Hepatocyte (in vitro differentiated cells): ENCODE measurements at regions not wholly inside any gene's neighbourhood (a gene's known extent, or its start where the extent isn't known, plus 50 kb on each side); places are given as distances from the start of the nearest gene placed in this dataset.

ENCODE experiments used
- DNase-seq: peaks from one replicate; pipeline ENCODE4 v3.0.0-alpha.2; 2016; ENCODE audit warnings: low spot score
- H2AFZ ChIP-seq: fragments of 200-600 bp; sonication (generic); 2 replicates; pipeline ENCODE4 v1.6.0; 2016; ENCODE audit warnings: antibody characterized with exemption, mild to moderate bottlenecking
- H3K27ac ChIP-seq: fragments of 200-600 bp; sonication (generic); 2 replicates; pipeline ENCODE4 v1.5.1; 2016; ENCODE audit warnings: mild to moderate bottlenecking
- H3K27me3 ChIP-seq: fragments of 200-600 bp; sonication (generic); 2 replicates; pipeline ENCODE4 v1.6.1; 2016
- H3K36me3 ChIP-seq: fragments of 200-600 bp; sonication (generic); replicated peaks from 2 replicates; pipeline ENCODE4 v1.5.1; 2016; ENCODE audit warnings: low read depth; ENCODE audit not compliant: insufficient read depth
- H3K4me1 ChIP-seq: fragments of 200-600 bp; sonication (generic); 2 replicates; pipeline ENCODE4 v1.5.1; 2016; ENCODE audit warnings: mild to moderate bottlenecking, moderate library complexity; ENCODE audit not compliant: insufficient read depth
- H3K4me2 ChIP-seq: fragments of 200-600 bp; sonication (generic); 2 replicates; pipeline ENCODE4 v1.6.0; 2016
- H3K4me3 ChIP-seq: fragments of 200-600 bp; sonication (generic); 2 replicates; pipeline ENCODE4 v1.5.1; 2016; ENCODE audit warnings: mild to moderate bottlenecking
- H3K79me2 ChIP-seq: fragments of 200-600 bp; sonication (generic); 2 replicates; pipeline ENCODE4 v1.6.0; 2017; ENCODE audit warnings: mild to moderate bottlenecking
- H3K9me2 ChIP-seq: fragments of 200-600 bp; sonication (generic); replicated peaks from 2 replicates; pipeline ENCODE4 v1.6.0; 2017; ENCODE audit warnings: mild to moderate bottlenecking; ENCODE audit not compliant: insufficient read depth
- H3K9me3 ChIP-seq: fragments of 200-600 bp; sonication (generic); 2 replicates; pipeline ENCODE4 v1.5.1; 2016; ENCODE audit warnings: low read depth, mild to moderate bottlenecking
- H4K20me1 ChIP-seq: fragments of 200-600 bp; sonication (generic); 2 replicates; pipeline ENCODE4 v1.6.0; 2016; ENCODE audit warnings: mild to moderate bottlenecking; ENCODE audit not compliant: insufficient read depth, poor library complexity, severe bottlenecking
- EZH2 ChIP-seq: fragments of 200-600 bp; sonication (generic); IDR thresholded peaks from 2 replicates; pipeline ENCODE4 v1.6.1; 2016; ENCODE audit warnings: antibody characterized with exemption, mild to moderate bottlenecking, borderline replicate concordance
- EZH2phosphoT487 ChIP-seq: fragments of 200-600 bp; sonication (generic); IDR thresholded peaks from one replicate; pipeline ENCODE4 v1.6.1; 2018; ENCODE audit warnings: antibody characterized with exemption, mild to moderate bottlenecking, low read depth, moderate library complexity; ENCODE audit not compliant: unreplicated experiment, severe bottlenecking
- WGBS: methylation state at CpG from one replicate; pipeline ENCODE4 v1.1.6; 2016; ENCODE audit warnings: low lambda C conversion rate; ENCODE audit errors: missing lambda C conversion rate; 5-methylcytosine and 5-hydroxymethylcytosine counted together
- TF ChIP-seq, protein P1 (sequence below): fragments of 200-600 bp; sonication (generic); IDR thresholded peaks from 2 replicates; pipeline ENCODE4 v1.5.1; 2016; ENCODE audit warnings: antibody characterized with exemption, mild to moderate bottlenecking; ENCODE audit not compliant: poor library complexity

DNA sequence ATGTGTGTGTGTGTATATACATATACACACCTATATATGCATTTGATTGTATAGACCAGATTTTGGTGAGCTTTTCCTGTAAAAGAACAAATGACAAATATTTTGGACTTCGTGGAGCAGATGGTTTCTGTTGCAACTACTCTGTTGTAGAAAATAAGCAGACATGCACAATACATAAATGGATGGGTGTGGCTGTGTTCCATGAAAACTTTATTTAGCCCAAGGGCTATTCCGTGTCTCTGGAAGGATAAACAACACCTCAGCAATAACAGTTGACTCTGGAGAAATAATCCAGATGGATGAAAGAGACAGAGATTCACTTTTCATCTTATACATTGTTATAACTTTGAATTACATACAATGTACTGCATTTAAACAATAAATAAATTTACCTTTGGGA, 441.4 kb downstream of the CNTN3 start:
- no peaks in the 10 kb centered on the region for H4K20me1 ChIP-seq
- H3K4me1 ChIP-seq = no peaks in the 10 kb centered on the region
- no peaks in the 10 kb centered on the region for H3K36me3 ChIP-seq
- no peaks in the 10 kb centered on the region for H3K9me2 ChIP-seq
- no peak overlapping the region for H3K4me3 ChIP-seq
- H3K79me2 ChIP-seq = no peaks in the 10 kb centered on the region
- WGBS = 52% methylated on average over 2 of the region's 2 CpGs
- H3K27me3 ChIP-seq = no peaks in the 10 kb centered on the region
- no peak for DNase-seq
- no peak overlapping the region for H3K4me2 ChIP-seq
- no peaks in the 10 kb centered on the region for H3K9me3 ChIP-seq
- H3K27ac ChIP-seq = no peak overlapping the region
- no peak overlapping the region for H2AFZ ChIP-seq
- TF ChIP-seq, protein P1, sequence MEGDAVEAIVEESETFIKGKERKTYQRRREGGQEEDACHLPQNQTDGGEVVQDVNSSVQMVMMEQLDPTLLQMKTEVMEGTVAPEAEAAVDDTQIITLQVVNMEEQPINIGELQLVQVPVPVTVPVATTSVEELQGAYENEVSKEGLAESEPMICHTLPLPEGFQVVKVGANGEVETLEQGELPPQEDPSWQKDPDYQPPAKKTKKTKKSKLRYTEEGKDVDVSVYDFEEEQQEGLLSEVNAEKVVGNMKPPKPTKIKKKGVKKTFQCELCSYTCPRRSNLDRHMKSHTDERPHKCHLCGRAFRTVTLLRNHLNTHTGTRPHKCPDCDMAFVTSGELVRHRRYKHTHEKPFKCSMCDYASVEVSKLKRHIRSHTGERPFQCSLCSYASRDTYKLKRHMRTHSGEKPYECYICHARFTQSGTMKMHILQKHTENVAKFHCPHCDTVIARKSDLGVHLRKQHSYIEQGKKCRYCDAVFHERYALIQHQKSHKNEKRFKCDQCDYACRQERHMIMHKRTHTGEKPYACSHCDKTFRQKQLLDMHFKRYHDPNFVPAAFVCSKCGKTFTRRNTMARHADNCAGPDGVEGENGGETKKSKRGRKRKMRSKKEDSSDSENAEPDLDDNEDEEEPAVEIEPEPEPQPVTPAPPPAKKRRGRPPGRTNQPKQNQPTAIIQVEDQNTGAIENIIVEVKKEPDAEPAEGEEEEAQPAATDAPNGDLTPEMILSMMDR = no peak
- TF ChIP-seq EZH2phosphoT487 = no peak
- no peak for TF ChIP-seq EZH2

DNA sequence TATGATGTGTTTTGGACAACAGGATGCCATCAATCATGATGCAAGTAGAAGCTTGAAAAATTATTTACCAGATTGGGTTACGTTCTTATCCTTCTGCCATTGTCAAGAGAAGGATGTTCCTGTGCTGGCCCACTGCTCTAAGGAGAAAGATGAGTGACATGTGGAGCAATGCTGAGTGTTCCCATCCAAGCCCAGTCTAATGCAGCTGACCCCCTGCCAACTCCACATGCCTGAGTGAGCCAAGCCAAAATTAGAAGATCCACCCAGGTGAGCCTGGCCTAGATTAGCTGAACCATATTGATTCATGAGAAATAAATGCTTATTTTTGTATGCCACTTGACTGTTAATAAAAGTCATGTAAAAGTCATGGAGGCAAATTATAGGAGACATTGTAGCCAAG, 446.5 kb downstream of the CNTN3 start:
- Histone ChIP-seq H3K4me1 (no peaks in the 10 kb centered on the region), H3K9me3 (no peaks in the 10 kb centered on the region), H3K27ac (no peak overlapping the region), H3K4me3 (no peak overlapping the region), H3K27me3 (no peaks in the 10 kb centered on the region), H3K79me2 (no peaks in the 10 kb centered on the region), H3K4me2 (no peak overlapping the region), H3K9me2 (no peaks in the 10 kb centered on the region), H3K36me3 (no peaks in the 10 kb centered on the region), H2AFZ (no peak overlapping the region), H4K20me1 (no peaks in the 10 kb centered on the region)
- no peak for DNase-seq
- TF ChIP-seq EZH2 (no peak), EZH2phosphoT487 (no peak)
- TF ChIP-seq, protein P1 = no peak
- 81% methylated on average over 1 of the region's 1 CpG for WGBS

DNA sequence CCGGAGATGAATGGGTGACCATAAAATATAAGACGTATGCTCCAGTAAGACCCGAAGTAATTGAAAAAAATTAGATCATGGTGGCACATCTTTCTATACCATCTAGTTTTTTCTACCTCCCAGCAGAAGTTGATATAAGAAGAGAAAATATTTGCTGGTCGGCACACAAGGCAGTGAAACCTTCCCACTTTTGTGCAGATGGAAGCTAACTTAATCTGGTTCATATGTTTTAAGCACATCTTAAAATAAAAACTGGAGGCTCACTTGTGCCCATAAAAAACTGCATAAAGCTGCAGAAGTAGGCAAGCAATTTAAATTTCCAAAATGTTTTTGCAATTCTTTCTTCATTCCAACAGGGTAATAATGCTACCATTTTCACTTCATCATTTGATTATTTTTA, 449.2 kb downstream of the CNTN3 start:
- H3K4me3 ChIP-seq = no peak overlapping the region
- no peaks in the 10 kb centered on the region for H3K27me3 ChIP-seq
- no peak overlapping the region for H3K4me2 ChIP-seq
- no peaks in the 10 kb centered on the region for H3K9me3 ChIP-seq
- no peaks in the 10 kb centered on the region for H3K9me2 ChIP-seq
- H4K20me1 ChIP-seq = no peaks in the 10 kb centered on the region
- no peaks in the 10 kb centered on the region for H3K79me2 ChIP-seq
- H3K4me1 ChIP-seq = no peaks in the 10 kb centered on the region
- no peaks in the 10 kb centered on the region for H3K36me3 ChIP-seq
- TF ChIP-seq EZH2phosphoT487 (no peak), EZH2 (no peak)
- TF ChIP-seq, protein P1 = no peak
- no peak overlapping the region for H3K27ac ChIP-seq
- WGBS = 85% methylated on average over 4 of the region's 4 CpGs
- DNase-seq = no peak
- H2AFZ ChIP-seq = no peak overlapping the region

DNA sequence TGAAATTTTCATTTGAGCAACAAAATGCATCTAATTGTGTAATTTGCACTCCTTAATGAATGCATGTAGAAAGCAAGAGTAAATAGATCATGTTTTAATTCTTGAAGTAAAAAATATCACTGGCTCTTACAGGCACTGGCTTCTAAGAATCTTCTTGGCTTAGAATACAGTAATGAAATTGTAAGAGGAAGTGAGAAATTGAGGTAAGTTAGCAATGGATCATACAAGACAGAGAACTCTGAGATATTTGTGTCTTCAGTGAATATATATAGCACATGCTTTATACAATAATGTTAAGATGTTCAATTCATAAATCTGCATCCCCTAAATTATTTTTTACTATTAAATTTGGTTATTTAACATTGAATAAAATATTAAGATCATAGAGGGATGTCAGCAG, 465.0 kb downstream of the CNTN3 start:
- no peak overlapping the region for H3K4me2 ChIP-seq
- H3K4me3 ChIP-seq = no peak overlapping the region
- no peak overlapping the region for H2AFZ ChIP-seq
- TF ChIP-seq EZH2phosphoT487 = no peak
- no peak for TF ChIP-seq EZH2
- TF ChIP-seq, protein P1 = no peak
- H3K36me3 ChIP-seq = no peaks in the 10 kb centered on the region
- H3K27me3 ChIP-seq = peaks cover 3% of the 10 kb centered on the region
- H4K20me1 ChIP-seq = no peaks in the 10 kb centered on the region
- DNase-seq = no peak
- H3K4me1 ChIP-seq = no peaks in the 10 kb centered on the region
- no peaks in the 10 kb centered on the region for H3K79me2 ChIP-seq
- H3K9me2 ChIP-seq = no peaks in the 10 kb centered on the region
- no peaks in the 10 kb centered on the region for H3K9me3 ChIP-seq
- no peak overlapping the region for H3K27ac ChIP-seq
